ENCODE measurements at regions not wholly inside any gene's neighbourhood (a gene's known extent, or its start where the extent isn't known, plus 50 kb on each side); places are given as distances from the start of the nearest gene placed in this dataset.

GRCh38 chr9:129541270-129541669 lies 79.6 kb downstream of the C9orf50 start:
- TF ChIP-seq, protein P1, sequence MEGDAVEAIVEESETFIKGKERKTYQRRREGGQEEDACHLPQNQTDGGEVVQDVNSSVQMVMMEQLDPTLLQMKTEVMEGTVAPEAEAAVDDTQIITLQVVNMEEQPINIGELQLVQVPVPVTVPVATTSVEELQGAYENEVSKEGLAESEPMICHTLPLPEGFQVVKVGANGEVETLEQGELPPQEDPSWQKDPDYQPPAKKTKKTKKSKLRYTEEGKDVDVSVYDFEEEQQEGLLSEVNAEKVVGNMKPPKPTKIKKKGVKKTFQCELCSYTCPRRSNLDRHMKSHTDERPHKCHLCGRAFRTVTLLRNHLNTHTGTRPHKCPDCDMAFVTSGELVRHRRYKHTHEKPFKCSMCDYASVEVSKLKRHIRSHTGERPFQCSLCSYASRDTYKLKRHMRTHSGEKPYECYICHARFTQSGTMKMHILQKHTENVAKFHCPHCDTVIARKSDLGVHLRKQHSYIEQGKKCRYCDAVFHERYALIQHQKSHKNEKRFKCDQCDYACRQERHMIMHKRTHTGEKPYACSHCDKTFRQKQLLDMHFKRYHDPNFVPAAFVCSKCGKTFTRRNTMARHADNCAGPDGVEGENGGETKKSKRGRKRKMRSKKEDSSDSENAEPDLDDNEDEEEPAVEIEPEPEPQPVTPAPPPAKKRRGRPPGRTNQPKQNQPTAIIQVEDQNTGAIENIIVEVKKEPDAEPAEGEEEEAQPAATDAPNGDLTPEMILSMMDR (IDR thresholded peaks at IDR 0.05): no peak
- no peak for TF ChIP-seq POLR2A (IDR thresholded peaks at IDR 0.05)

All from body of pancreas (tissue), 4 donors.